OCI-LY3 (cell line): ENCODE measurements at regions not wholly inside any gene's neighbourhood (a gene's known extent, or its start where the extent isn't known, plus 50 kb on each side); places are given as distances from the start of the nearest gene placed in this dataset.

Source experiments
- H2AFZ ChIP-seq: fragments of 200-600, 300-600 bp; shearing (Covaris generic); 2 replicates; pipeline ENCODE4 v1.6.0; 2014; ENCODE audit warnings: antibody characterized with exemption, low read depth, low read length
- H3K27ac ChIP-seq: fragments of 200-600, 300-600 bp; sonication (generic); 2 replicates; pipeline ENCODE4 v1.5.1; 2014; ENCODE audit warnings: mild to moderate bottlenecking, low read length, moderate library complexity, mixed read lengths
- H3K27me3 ChIP-seq: fragments of 200-600, 300-600 bp; sonication (generic); 2 replicates; pipeline ENCODE4 v1.6.1; 2014; ENCODE audit warnings: low read depth, low read length, mixed read lengths
- H3K36me3 ChIP-seq: fragments of 200-600, 300-600 bp; sonication (generic); replicated peaks from 2 replicates; pipeline ENCODE3; 2014; ENCODE audit warnings: low read depth, low read length, mixed read lengths
- H3K4me1 ChIP-seq: fragments of 300-600, 200-600 bp; sonication (generic); 2 replicates; pipeline ENCODE4 v1.6.1; 2014; ENCODE audit warnings: low read length, mixed read lengths
- H3K4me2 ChIP-seq: fragments of 200-600, 300-600 bp; sonication (generic); 2 replicates; pipeline ENCODE4 v1.6.1; 2014; ENCODE audit warnings: low read length, mixed read lengths
- H3K4me3 ChIP-seq: fragments of 300-600, 200-600 bp; sonication (generic); 2 replicates; pipeline ENCODE4 v1.5.1; 2014; ENCODE audit warnings: antibody characterized with exemption, mild to moderate bottlenecking, low read length, moderate library complexity
- H3K79me2 ChIP-seq: fragments of 300-600, 200-600 bp; shearing (Covaris generic); 2 replicates; pipeline ENCODE4 v1.6.1; 2014; ENCODE audit warnings: mild to moderate bottlenecking, low read length, mixed read lengths
- H3K9ac ChIP-seq: fragments of 300-600, 200-600 bp; shearing (Covaris generic); 2 replicates; pipeline ENCODE4 v1.6.0; 2014; ENCODE audit warnings: mild to moderate bottlenecking, low read length, moderate library complexity
- H3K9me3 ChIP-seq: fragments of 200-600, 300-600 bp; shearing (Covaris generic); 2 replicates; pipeline ENCODE4 v1.6.1; 2014; ENCODE audit warnings: low read length, mixed read lengths; ENCODE audit not compliant: insufficient read depth
- H4K20me1 ChIP-seq: fragments of 200-600, 300-600 bp; sonication (generic); 2 replicates; pipeline ENCODE4 v1.6.1; 2016; ENCODE audit warnings: low read length, mixed read lengths; ENCODE audit not compliant: insufficient read depth
- CTCF ChIP-seq: fragments of 200-600, 300-600 bp; sonication (generic); IDR thresholded peaks from 2 replicates; pipeline ENCODE4 v1.5.1; 2014; ENCODE audit warnings: antibody characterized with exemption, low read length, low read depth
- EZH2phosphoT487 ChIP-seq: fragments of 200-600 bp; shearing (Covaris generic); IDR thresholded peaks from 2 replicates; pipeline ENCODE4 v1.6.1; 2018; ENCODE audit warnings: antibody characterized with exemption, mixed run types, low read depth

GRCh38 chr21:26641062-26641461, 68.0 kb upstream of the CYYR1 start:
- H3K4me2 ChIP-seq, result no peak overlapping the region
- H2AFZ ChIP-seq, result no peak overlapping the region
- H3K36me3 ChIP-seq, result no peaks in the 10 kb centered on the region
- no peaks in the 10 kb centered on the region for H3K79me2 ChIP-seq
- H3K27me3 ChIP-seq, result no peaks in the 10 kb centered on the region
- H4K20me1 ChIP-seq, result no peaks in the 10 kb centered on the region
- H3K4me1 ChIP-seq, result no peaks in the 10 kb centered on the region
- H3K27ac ChIP-seq, result no peak overlapping the region
- no peak overlapping the region for H3K4me3 ChIP-seq
- H3K9me3 ChIP-seq, result no peaks in the 10 kb centered on the region
- no peak overlapping the region for H3K9ac ChIP-seq
- TF ChIP-seq CTCF, result no peak
- TF ChIP-seq EZH2phosphoT487, result no peak

DNA sequence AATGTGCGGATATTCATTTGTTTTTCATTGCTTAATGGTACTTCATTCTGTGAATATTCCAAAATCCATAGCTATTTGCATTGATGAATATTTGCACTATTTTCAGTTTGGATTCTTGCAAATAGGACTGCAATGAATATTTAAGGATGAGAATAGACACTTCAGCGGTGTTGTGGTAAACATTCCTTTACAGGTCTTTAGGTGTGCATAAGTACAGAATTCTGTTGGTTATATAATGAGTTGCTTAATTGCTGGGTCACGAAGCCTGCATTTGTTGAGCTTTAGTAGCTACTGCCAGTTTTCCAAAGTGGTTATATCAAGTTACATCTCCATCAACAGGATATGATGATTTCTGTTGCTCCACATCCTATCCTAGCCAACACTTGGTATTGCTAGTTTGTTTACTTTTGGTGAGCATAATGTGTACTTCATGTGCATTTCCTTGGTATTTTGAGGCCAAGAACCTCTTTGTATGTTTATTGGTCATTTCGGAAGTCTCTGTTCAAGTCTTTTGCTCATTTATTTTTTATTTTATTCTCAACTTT, 64.2 kb upstream of the CYYR1 start:
- H3K4me1 ChIP-seq, result no peaks in the 10 kb centered on the region
- no peak overlapping the region for H3K4me3 ChIP-seq
- H3K4me2 ChIP-seq, result no peak overlapping the region
- no peak overlapping the region for H3K27ac ChIP-seq
- no peaks in the 10 kb centered on the region for H3K9me3 ChIP-seq
- H3K79me2 ChIP-seq, result no peaks in the 10 kb centered on the region
- no peaks in the 10 kb centered on the region for H3K27me3 ChIP-seq
- H4K20me1 ChIP-seq, result no peaks in the 10 kb centered on the region
- H3K9ac ChIP-seq, result no peak overlapping the region
- no peaks in the 10 kb centered on the region for H3K36me3 ChIP-seq
- TF ChIP-seq EZH2phosphoT487, result no peak
- TF ChIP-seq CTCF, result no peak
- no peak overlapping the region for H2AFZ ChIP-seq

GRCh38 chr21:26635681-26636080, 62.6 kb upstream of the CYYR1 start:
- Histone ChIP-seq H3K36me3 (no peaks in the 10 kb centered on the region), H3K9ac (no peak overlapping the region), H3K27ac (no peak overlapping the region), H3K4me3 (no peak overlapping the region), H3K9me3 (no peaks in the 10 kb centered on the region), H3K4me1 (no peaks in the 10 kb centered on the region), H3K79me2 (no peaks in the 10 kb centered on the region), H4K20me1 (no peaks in the 10 kb centered on the region), H3K4me2 (no peak overlapping the region), H2AFZ (no peak overlapping the region), H3K27me3 (no peaks in the 10 kb centered on the region)
- TF ChIP-seq CTCF (no peak), EZH2phosphoT487 (no peak)

GRCh38 chr21:26632691-26633090, 59.6 kb upstream of the CYYR1 start:
- no peak overlapping the region for H3K4me3 ChIP-seq
- no peak overlapping the region for H2AFZ ChIP-seq

More at GRCh38 chr21:26632691-26633090, 59.6 kb upstream of the CYYR1 start:
- Histone ChIP-seq H3K9me3 (no peaks in the 10 kb centered on the region), H3K79me2 (no peaks in the 10 kb centered on the region), H3K36me3 (no peaks in the 10 kb centered on the region), H4K20me1 (no peaks in the 10 kb centered on the region), H3K4me2 (no peak overlapping the region), H3K27ac (no peak overlapping the region), H3K9ac (no peak overlapping the region), H3K4me1 (no peaks in the 10 kb centered on the region), H3K27me3 (no peaks in the 10 kb centered on the region)
- TF ChIP-seq CTCF (no peak), EZH2phosphoT487 (no peak)
